WTC11 (cell line): ENCODE measurements at regions not wholly inside any gene's neighbourhood (a gene's known extent, or its start where the extent isn't known, plus 50 kb on each side); places are given as distances from the start of the nearest gene placed in this dataset.

Experiments
- ATAC-seq: fragments of 200-7000 bp; cut with Tn5 transposase; 2 replicates; pipeline ENCODE4 v1.10.0; 2021; ENCODE audit warnings: mild to moderate bottlenecking, moderate library complexity
- CTCF ChIA-PET: fragments of 300-600 bp; sonication (Branson Sonifier 250); formaldehyde crosslinking; loops from one replicate; lab custom pipeline; 2021; ENCODE audit warnings: antibody characterized with exemption; lab: Charles Lee
- POLR2A ChIA-PET: fragments of 350-600 bp; sonication (Branson Sonifier 250); formaldehyde crosslinking; loops from one replicate; lab custom pipeline; 2021; ENCODE audit warnings: antibody characterized with exemption; lab: Charles Lee
- DNase-seq: peaks from one replicate; pipeline ENCODE4 v3.0.0; 2021; ENCODE audit warnings: low spot score
- H3K27ac Mint-ChIP-seq: 2 replicates; pipeline ENCODE4 v1.8.0; 2021; ENCODE audit warnings: mixed read lengths
- H3K27me3 Mint-ChIP-seq: 2 replicates; pipeline ENCODE4 v1.8.0; 2021; ENCODE audit warnings: low read depth, mild to moderate bottlenecking, moderate library complexity, mixed read lengths
- H3K36me3 Mint-ChIP-seq: 2 replicates; pipeline ENCODE4 v1.8.0; 2021; ENCODE audit warnings: mixed read lengths
- H3K4me1 Mint-ChIP-seq: 2 replicates; pipeline ENCODE4 v1.8.0; 2022; ENCODE audit warnings: mixed read lengths
- H3K4me3 Mint-ChIP-seq: 2 replicates; pipeline ENCODE4 v1.8.0; 2021; ENCODE audit warnings: mild to moderate bottlenecking, moderate library complexity, mixed read lengths
- H3K9me3 Mint-ChIP-seq: 2 replicates; pipeline ENCODE4 v1.8.0; 2021; ENCODE audit warnings: mixed read lengths
- ATF1 ChIP-seq: sonication (generic); formaldehyde crosslinking; IDR thresholded peaks from 2 replicates; pipeline ENCODE4 v1.8.1; 2023; ENCODE audit warnings: mild to moderate bottlenecking, moderate library complexity, missing genetic modification reagents
- GTF2I ChIP-seq: fragments of 250-450 bp; sonication (Bioruptor Pico); conservative IDR thresholded peaks from 2 replicates; pipeline ENCODE4 v1.4.0; 2021; ENCODE audit warnings: mild to moderate bottlenecking
- KAT7 ChIP-seq: sonication (generic); formaldehyde crosslinking; IDR thresholded peaks from 2 replicates; pipeline ENCODE4 v1.8.1; 2023; ENCODE audit warnings: missing genetic modification reagents, mild to moderate bottlenecking, borderline replicate concordance
- NFATC4 ChIP-seq: fragments of 250-450 bp; sonication (Bioruptor Pico); IDR thresholded peaks from 2 replicates; pipeline ENCODE4 v1.9.0; 2021; ENCODE audit warnings: mild to moderate bottlenecking
- RORB ChIP-seq: fragments of 250-450 bp; sonication (Bioruptor Pico); IDR thresholded peaks from 2 replicates; pipeline ENCODE4 v1.9.0; 2021; ENCODE audit warnings: mild to moderate bottlenecking
- SP1 ChIP-seq: sonication (generic); formaldehyde crosslinking; conservative IDR thresholded peaks from 2 replicates; pipeline ENCODE4 v1.8.1; 2022; ENCODE audit warnings: missing genetic modification reagents
- TP53 ChIP-seq: sonication (generic); formaldehyde crosslinking; IDR thresholded peaks from 2 replicates; pipeline ENCODE4 v1.8.1; 2023; ENCODE audit warnings: mild to moderate bottlenecking, missing genetic modification reagents
- TF ChIP-seq, protein P1 (sequence below): fragments of 250-450 bp; sonication (Bioruptor Pico); IDR thresholded peaks from 2 replicates; pipeline ENCODE4 v1.9.0; 2021; ENCODE audit warnings: mild to moderate bottlenecking
- TF ChIP-seq, protein P2 (sequence below): sonication (generic); formaldehyde crosslinking; IDR thresholded peaks from 2 replicates; pipeline ENCODE4 v1.8.1; 2022; ENCODE audit warnings: mild to moderate bottlenecking, moderate library complexity, missing genetic modification reagents
- TF ChIP-seq, protein P3 (sequence below): sonication (generic); formaldehyde crosslinking; IDR thresholded peaks from 2 replicates; pipeline ENCODE4 v1.8.0; 2022; ENCODE audit warnings: mild to moderate bottlenecking, missing genetic modification reagents
- TF ChIP-seq, protein P4 (sequence below): fragments of 250-450 bp; sonication (Bioruptor Pico); IDR thresholded peaks from 2 replicates; pipeline ENCODE4 v1.9.0; 2021; ENCODE audit warnings: mild to moderate bottlenecking
- TF ChIP-seq, protein P5 (sequence below): fragments of 250-450 bp; sonication (Bioruptor Pico); conservative IDR thresholded peaks from 2 replicates; pipeline ENCODE4 v1.9.0; 2021; ENCODE audit warnings: mild to moderate bottlenecking
- TF ChIP-seq, protein P6 (sequence below): sonication (generic); formaldehyde crosslinking; IDR thresholded peaks from 2 replicates; pipeline ENCODE4 v1.8.0; 2023; ENCODE audit warnings: missing genetic modification reagents, mild to moderate bottlenecking, borderline replicate concordance
- TF ChIP-seq, protein P7 (sequence below): sonication (generic); formaldehyde crosslinking; IDR thresholded peaks from 2 replicates; pipeline ENCODE4 v1.8.0; 2023; ENCODE audit warnings: mild to moderate bottlenecking, missing genetic modification reagents

DNA sequence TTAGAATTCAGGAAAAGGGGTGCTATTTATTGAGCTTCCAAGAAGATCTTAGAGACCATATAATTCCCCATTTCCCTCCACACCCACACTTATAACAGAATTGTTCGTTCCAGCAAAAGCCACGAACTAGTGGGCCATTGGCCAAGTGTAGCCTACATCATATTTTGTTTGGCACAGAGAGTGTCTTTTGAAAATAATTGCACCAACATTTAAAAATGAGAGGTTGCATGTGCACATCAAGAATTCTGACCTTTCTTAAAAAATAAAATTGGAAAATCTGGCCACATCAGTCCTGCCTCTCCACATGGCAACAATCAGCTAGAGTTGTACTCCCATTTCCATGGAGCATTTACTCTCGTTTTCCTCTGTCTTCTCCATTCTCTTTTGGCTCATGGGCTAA is 655.5 kb upstream of the FANCL start:
- POLR2A ChIA-PET = no interaction called here
- DNase-seq = no peak
- CTCF ChIA-PET = no interaction called here
- Mint-ChIP-seq H3K4me3 (no peak overlapping the region), H3K27ac (no peak overlapping the region), H3K4me1 (no peaks in the 10 kb centered on the region), H3K9me3 (no peaks in the 10 kb centered on the region), H3K36me3 (no peaks in the 10 kb centered on the region), H3K27me3 (no peaks in the 10 kb centered on the region; the same call in 1 of the 2 replicates)
- TF ChIP-seq, protein P1, sequence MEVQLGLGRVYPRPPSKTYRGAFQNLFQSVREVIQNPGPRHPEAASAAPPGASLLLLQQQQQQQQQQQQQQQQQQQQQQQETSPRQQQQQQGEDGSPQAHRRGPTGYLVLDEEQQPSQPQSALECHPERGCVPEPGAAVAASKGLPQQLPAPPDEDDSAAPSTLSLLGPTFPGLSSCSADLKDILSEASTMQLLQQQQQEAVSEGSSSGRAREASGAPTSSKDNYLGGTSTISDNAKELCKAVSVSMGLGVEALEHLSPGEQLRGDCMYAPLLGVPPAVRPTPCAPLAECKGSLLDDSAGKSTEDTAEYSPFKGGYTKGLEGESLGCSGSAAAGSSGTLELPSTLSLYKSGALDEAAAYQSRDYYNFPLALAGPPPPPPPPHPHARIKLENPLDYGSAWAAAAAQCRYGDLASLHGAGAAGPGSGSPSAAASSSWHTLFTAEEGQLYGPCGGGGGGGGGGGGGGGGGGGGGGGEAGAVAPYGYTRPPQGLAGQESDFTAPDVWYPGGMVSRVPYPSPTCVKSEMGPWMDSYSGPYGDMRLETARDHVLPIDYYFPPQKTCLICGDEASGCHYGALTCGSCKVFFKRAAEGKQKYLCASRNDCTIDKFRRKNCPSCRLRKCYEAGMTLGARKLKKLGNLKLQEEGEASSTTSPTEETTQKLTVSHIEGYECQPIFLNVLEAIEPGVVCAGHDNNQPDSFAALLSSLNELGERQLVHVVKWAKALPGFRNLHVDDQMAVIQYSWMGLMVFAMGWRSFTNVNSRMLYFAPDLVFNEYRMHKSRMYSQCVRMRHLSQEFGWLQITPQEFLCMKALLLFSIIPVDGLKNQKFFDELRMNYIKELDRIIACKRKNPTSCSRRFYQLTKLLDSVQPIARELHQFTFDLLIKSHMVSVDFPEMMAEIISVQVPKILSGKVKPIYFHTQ (CRISPR knock-in tag) = no peak
- TF ChIP-seq, protein P2, sequence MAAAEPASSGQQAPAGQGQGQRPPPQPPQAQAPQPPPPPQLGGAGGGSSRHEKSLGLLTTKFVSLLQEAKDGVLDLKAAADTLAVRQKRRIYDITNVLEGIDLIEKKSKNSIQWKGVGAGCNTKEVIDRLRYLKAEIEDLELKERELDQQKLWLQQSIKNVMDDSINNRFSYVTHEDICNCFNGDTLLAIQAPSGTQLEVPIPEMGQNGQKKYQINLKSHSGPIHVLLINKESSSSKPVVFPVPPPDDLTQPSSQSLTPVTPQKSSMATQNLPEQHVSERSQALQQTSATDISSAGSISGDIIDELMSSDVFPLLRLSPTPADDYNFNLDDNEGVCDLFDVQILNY (CRISPR knock-in tag) = no peak
- TF ChIP-seq ATF1 (CRISPR knock-in tag) (no peak), NFATC4 (CRISPR knock-in tag) (no peak), KAT7 (CRISPR knock-in tag) (no peak), SP1 (CRISPR knock-in tag) (no peak), TP53 (no peak), RORB (CRISPR knock-in tag) (no peak), GTF2I (CRISPR knock-in tag) (no peak)
- TF ChIP-seq, protein P3, sequence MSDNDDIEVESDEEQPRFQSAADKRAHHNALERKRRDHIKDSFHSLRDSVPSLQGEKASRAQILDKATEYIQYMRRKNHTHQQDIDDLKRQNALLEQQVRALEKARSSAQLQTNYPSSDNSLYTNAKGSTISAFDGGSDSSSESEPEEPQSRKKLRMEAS (CRISPR knock-in tag) = no peak
- TF ChIP-seq, protein P4, sequence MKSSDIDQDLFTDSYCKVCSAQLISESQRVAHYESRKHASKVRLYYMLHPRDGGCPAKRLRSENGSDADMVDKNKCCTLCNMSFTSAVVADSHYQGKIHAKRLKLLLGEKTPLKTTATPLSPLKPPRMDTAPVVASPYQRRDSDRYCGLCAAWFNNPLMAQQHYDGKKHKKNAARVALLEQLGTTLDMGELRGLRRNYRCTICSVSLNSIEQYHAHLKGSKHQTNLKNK (CRISPR knock-in tag) = no peak
- TF ChIP-seq, protein P5, sequence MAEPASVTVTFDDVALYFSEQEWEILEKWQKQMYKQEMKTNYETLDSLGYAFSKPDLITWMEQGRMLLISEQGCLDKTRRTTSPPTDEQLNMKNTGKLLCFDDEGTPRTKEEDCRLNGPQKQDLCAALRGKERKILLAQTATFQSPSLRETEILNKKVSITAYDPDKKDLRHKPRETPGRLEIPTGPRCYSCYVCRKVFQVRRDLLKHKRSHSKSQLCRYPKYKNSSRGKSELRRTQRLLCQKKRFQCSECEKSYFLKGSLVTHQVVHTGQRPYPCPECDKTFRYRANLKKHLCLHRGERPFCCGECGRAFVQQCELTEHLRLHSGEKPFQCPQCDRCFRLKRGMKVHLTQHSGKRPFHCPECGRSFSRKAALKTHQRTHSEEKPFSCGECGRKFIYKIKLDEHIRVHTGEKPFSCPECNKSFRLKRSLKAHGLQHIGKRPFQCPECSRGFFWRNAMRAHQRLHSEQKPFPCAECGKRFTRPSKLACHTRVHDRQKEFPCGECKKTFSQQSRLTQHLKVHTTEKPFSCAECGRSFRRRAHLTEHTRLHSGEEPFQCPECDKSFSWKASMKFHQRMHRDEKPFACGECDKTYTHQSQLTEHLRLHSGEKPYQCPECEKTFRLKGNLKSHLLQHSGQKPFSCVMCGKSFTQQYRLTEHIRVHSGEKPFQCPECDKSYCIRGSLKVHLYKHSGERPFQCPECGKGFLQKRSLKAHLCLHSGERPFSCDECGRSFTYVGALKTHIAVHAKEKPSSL (CRISPR knock-in tag) = no peak
- TF ChIP-seq, protein P6, sequence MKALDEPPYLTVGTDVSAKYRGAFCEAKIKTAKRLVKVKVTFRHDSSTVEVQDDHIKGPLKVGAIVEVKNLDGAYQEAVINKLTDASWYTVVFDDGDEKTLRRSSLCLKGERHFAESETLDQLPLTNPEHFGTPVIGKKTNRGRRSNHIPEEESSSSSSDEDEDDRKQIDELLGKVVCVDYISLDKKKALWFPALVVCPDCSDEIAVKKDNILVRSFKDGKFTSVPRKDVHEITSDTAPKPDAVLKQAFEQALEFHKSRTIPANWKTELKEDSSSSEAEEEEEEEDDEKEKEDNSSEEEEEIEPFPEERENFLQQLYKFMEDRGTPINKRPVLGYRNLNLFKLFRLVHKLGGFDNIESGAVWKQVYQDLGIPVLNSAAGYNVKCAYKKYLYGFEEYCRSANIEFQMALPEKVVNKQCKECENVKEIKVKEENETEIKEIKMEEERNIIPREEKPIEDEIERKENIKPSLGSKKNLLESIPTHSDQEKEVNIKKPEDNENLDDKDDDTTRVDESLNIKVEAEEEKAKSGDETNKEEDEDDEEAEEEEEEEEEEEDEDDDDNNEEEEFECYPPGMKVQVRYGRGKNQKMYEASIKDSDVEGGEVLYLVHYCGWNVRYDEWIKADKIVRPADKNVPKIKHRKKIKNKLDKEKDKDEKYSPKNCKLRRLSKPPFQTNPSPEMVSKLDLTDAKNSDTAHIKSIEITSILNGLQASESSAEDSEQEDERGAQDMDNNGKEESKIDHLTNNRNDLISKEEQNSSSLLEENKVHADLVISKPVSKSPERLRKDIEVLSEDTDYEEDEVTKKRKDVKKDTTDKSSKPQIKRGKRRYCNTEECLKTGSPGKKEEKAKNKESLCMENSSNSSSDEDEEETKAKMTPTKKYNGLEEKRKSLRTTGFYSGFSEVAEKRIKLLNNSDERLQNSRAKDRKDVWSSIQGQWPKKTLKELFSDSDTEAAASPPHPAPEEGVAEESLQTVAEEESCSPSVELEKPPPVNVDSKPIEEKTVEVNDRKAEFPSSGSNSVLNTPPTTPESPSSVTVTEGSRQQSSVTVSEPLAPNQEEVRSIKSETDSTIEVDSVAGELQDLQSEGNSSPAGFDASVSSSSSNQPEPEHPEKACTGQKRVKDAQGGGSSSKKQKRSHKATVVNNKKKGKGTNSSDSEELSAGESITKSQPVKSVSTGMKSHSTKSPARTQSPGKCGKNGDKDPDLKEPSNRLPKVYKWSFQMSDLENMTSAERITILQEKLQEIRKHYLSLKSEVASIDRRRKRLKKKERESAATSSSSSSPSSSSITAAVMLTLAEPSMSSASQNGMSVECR = no peak
- TF ChIP-seq, protein P7, sequence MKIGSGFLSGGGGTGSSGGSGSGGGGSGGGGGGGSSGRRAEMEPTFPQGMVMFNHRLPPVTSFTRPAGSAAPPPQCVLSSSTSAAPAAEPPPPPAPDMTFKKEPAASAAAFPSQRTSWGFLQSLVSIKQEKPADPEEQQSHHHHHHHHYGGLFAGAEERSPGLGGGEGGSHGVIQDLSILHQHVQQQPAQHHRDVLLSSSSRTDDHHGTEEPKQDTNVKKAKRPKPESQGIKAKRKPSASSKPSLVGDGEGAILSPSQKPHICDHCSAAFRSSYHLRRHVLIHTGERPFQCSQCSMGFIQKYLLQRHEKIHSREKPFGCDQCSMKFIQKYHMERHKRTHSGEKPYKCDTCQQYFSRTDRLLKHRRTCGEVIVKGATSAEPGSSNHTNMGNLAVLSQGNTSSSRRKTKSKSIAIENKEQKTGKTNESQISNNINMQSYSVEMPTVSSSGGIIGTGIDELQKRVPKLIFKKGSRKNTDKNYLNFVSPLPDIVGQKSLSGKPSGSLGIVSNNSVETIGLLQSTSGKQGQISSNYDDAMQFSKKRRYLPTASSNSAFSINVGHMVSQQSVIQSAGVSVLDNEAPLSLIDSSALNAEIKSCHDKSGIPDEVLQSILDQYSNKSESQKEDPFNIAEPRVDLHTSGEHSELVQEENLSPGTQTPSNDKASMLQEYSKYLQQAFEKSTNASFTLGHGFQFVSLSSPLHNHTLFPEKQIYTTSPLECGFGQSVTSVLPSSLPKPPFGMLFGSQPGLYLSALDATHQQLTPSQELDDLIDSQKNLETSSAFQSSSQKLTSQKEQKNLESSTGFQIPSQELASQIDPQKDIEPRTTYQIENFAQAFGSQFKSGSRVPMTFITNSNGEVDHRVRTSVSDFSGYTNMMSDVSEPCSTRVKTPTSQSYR (CRISPR knock-in tag) = no peak
- ATAC-seq = no peak
